H1 (cell line): ENCODE measurements at regions not wholly inside any gene's neighbourhood (a gene's known extent, or its start where the extent isn't known, plus 50 kb on each side); places are given as distances from the start of the nearest gene placed in this dataset.

Experiments
- CBX5 ChIP-seq: fragments of 300-800, 300-1000 bp; sonication (generic); IDR thresholded peaks from 2 replicates; pipeline ENCODE4 v1.7.1; 2016; ENCODE audit warnings: antibody characterized with exemption, low read length, low read depth
- CHD1 ChIP-seq: IDR thresholded peaks from 2 replicates; pipeline ENCODE4 v1.6.1; 2012; ENCODE audit warnings: low read depth, low read length, improper control_type of control experiment
- EP300 ChIP-seq, 2 experiments: IDR thresholded peaks; 1 replicate in 1 of 2; 2 replicates in 1 of 2; pipeline ENCODE4 v1.6.1; 2011 to 2012; ENCODE audit warnings: low read depth in 2 of 2, low read length in 2 of 2, mild to moderate bottlenecking in 2 of 2, borderline replicate concordance in 1 of 2, inconsistent platforms in 1 of 2, moderate library complexity in 1 of 2
- GABPA ChIP-seq: IDR thresholded peaks from 2 replicates; pipeline ENCODE4 v1.6.1; 2011; ENCODE audit warnings: mild to moderate bottlenecking, low read length, moderate library complexity, borderline replicate concordance; ENCODE audit not compliant: insufficient read depth
- HDAC2 ChIP-seq, 2 experiments: fragments of 300-600 bp in 1 of 2; sonication (generic) in 1 of 2; IDR thresholded peaks; 2 replicates each; pipeline ENCODE4 v1.6.1; 2011 to 2012; ENCODE audit warnings: low read depth in 2 of 2, low read length in 2 of 2, mild to moderate bottlenecking in 2 of 2, moderate library complexity in 2 of 2, borderline replicate concordance in 1 of 2, inconsistent platforms in 1 of 2
- JUN ChIP-seq: IDR thresholded peaks from 2 replicates; pipeline ENCODE4 v1.6.1; 2011; ENCODE audit warnings: low read depth, mild to moderate bottlenecking, improper control_type of control experiment, low read length
- SAP30 ChIP-seq: fragments of 300-600 bp; sonication (generic); IDR thresholded peaks from 2 replicates; pipeline ENCODE4 v1.7.1; 2012; ENCODE audit warnings: low read length, moderate library complexity, mild to moderate bottlenecking, inconsistent platforms; ENCODE audit not compliant: insufficient read depth, insufficient replicate concordance
- SIX5 ChIP-seq: IDR thresholded peaks from 2 replicates; pipeline ENCODE4 v1.6.1; 2011; ENCODE audit warnings: mild to moderate bottlenecking, low read depth, low read length
- TF ChIP-seq, protein P1 (sequence below): IDR thresholded peaks from 2 replicates; pipeline ENCODE4 v1.6.1; 2012; ENCODE audit warnings: inconsistent platforms

DNA sequence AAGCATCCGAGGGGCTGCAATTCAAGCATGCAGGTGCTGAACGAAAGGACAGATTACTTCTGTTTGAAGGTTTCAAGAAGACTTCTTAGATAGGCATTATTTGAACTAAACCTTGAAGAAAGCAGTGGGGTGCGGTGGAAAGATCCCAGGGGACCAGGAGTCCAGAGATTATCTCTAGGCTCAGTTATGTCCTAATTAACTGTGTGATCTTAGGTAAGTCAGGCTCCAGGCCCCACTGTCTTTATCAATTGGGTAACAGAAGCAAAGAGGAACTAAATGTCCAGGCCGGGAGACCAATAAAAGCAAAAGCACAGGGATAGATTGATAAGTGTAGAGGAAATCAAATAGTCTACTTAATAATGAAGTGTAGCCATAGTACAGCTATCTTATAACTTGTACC, 72.9 kb upstream of the CDC42BPA start (continued):
- TF ChIP-seq HDAC2 (IDR thresholded peaks at IDR 0.05; ENCODE audit: borderline replicate concordance in 1 of 2, low read depth in 2 of 2, low read length in 2 of 2) (no peak), SIX5 (no peak), CHD1 (no peak), SAP30 (no peak), GABPA (no peak), JUN (no peak), CBX5 (no peak), EP300 (IDR thresholded peaks at IDR 0.05; ENCODE audit: borderline replicate concordance in 1 of 2, low read depth in 2 of 2, low read length in 2 of 2) (no peak)
- TF ChIP-seq, protein P1, sequence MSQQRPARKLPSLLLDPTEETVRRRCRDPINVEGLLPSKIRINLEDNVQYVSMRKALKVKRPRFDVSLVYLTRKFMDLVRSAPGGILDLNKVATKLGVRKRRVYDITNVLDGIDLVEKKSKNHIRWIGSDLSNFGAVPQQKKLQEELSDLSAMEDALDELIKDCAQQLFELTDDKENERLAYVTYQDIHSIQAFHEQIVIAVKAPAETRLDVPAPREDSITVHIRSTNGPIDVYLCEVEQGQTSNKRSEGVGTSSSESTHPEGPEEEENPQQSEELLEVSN, result no peak
